ENCODE measurements at regions not wholly inside any gene's neighbourhood (a gene's known extent, or its start where the extent isn't known, plus 50 kb on each side); places are given as distances from the start of the nearest gene placed in this dataset.
"Not testable (repeated sequence)": the region's sequence is repeated elsewhere in the genome, so short reads cannot be mapped to it uniquely, and the experiment has no call there.

DNA sequence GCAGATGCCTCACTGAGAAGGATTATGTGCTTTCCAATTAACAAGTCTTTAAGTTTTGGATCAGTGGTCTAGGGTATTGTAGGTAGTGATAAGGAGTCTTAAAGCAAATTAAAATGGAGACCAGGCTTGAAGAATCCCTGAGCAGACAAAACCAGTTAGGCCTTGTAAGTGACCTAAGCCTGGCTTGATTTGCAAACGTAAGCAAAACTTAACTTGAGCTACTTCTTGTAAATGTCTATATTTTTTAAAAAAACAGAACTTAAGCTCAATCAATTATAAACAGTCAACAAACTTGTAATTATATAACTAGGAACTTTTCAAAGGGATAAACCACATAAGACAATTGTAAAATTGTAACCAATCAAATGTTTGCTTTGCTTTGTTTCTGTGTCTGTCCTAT lies 72.7 kb upstream of the NALF2 start:
- FAIRE-seq, result no peak
- WGBS, 3 donors, result 58 to 68% (median 65%) methylated on average over 1 of the region's 1 CpG
- no peaks in the 10 kb centered on the region for H3K4me1 ChIP-seq (ENCODE audit: control insufficient read depth in 3 of 3, insufficient read depth in 2 of 3, low read depth in 1 of 3, low read length in 2 of 3)

DNA sequence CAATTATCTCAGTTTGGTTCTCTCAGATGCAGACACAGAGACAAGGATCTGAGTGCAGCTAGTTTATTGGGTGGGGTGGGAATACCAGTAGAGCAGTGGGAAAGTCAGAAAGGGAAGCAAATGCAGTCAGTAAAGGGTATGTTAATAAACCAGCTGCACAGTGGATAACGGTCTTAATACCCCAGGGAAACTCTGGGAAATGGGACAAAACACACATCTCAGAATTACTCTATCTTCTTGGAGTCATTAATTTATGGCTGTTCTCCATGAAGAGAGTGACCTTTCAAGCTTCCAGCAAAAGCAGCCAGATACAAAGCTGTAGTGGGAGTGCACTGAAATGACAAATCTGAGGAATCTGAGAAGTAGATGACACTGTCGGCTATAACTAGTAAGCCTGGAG lies 73.3 kb upstream of the NALF2 start:
- no peaks in the 10 kb centered on the region for H3K9me3 ChIP-seq (ENCODE audit: control insufficient read depth in 2 of 2, insufficient read depth in 1 of 2, low read depth in 1 of 2, low read length in 1 of 2)
- 48 to 86% (median 61%) methylated on average over 2 of the region's 2 CpGs for WGBS, 3 donors
- H3K4me3 ChIP-seq (ENCODE audit: low read depth in 1 of 3, low read length in 3 of 3), result no peak overlapping the region
- no peaks in the 10 kb centered on the region for H3K4me1 ChIP-seq (ENCODE audit: control insufficient read depth in 3 of 3, insufficient read depth in 2 of 3, low read depth in 1 of 3, low read length in 2 of 3)
- H3K27me3 ChIP-seq (ENCODE audit: control insufficient read depth in 3 of 3, insufficient read depth in 3 of 3, low read length in 3 of 3), result peaks cover 0 to 5% (median 0%) of the 10 kb centered on the region in 3 donors
- no peak overlapping the region for H3K27ac ChIP-seq (ENCODE audit: low read depth in 1 of 3, low read length in 2 of 3)
- no peaks in the 10 kb centered on the region for H3K36me3 ChIP-seq (ENCODE audit: control insufficient read depth in 3 of 3, insufficient read depth in 2 of 3, low read depth in 1 of 3, low read length in 3 of 3)
- FAIRE-seq (no peak), DNase-seq (no peak)

More for the DNA sequence above, 72.7 kb upstream of the NALF2 start:
- DNase-seq, result no peak
- Histone ChIP-seq H3K27me3 (ENCODE audit: control insufficient read depth in 3 of 3, insufficient read depth in 3 of 3, low read length in 3 of 3) (peaks cover 0 to 5% (median 0%) of the 10 kb centered on the region in 3 donors), H3K36me3 (ENCODE audit: control insufficient read depth in 3 of 3, insufficient read depth in 2 of 3, low read depth in 1 of 3, low read length in 3 of 3) (no peaks in the 10 kb centered on the region), H3K27ac (ENCODE audit: low read depth in 1 of 3, low read length in 2 of 3) (no peak overlapping the region), H3K4me3 (ENCODE audit: low read depth in 1 of 3, low read length in 3 of 3) (no peak overlapping the region), H3K9me3 (ENCODE audit: control insufficient read depth in 2 of 2, insufficient read depth in 1 of 2, low read depth in 1 of 2, low read length in 1 of 2) (no peaks in the 10 kb centered on the region)

DNA sequence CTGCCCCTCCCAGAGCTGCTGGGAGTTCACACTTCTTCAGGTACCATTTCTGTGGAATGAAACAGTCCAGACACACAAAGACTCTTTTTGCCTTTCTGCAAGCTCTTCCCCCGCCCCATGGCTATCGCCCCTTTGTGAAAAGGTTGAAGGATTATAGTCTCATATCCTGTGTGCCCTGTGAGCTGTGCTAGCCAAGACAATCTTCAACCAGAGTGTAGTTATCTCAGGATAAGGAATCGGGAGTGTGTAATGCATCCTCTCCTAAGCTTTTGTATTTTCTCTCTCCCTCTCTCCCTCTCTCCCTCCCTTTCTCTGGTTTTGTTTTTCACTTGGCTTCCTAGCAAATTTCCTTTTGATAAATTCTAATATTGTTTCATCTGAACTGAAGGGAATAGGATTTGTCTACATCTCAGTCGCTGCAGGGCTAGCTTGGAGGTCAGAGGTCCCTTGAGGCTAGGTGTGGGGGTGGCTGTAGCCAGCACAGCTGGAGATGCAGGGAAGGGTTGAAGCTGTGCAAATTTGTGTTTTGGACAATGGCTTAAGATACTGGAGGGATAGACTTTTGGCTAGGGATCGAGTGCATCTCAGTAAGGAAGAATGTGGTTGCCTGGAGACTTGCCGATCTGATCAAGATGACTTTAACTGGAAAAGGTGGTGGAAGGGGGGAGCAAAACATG lies 74.6 kb upstream of the NALF2 start:
- Histone ChIP-seq H3K4me3 (ENCODE audit: low read depth in 1 of 3, low read length in 3 of 3) (no peak overlapping the region), H3K36me3 (ENCODE audit: control insufficient read depth in 3 of 3, insufficient read depth in 2 of 3, low read depth in 1 of 3, low read length in 3 of 3) (no peaks in the 10 kb centered on the region), H3K27ac (ENCODE audit: low read depth in 1 of 3, low read length in 2 of 3) (no peak overlapping the region), H3K4me1 (ENCODE audit: control insufficient read depth in 3 of 3, insufficient read depth in 2 of 3, low read depth in 1 of 3, low read length in 2 of 3) (no peaks in the 10 kb centered on the region), H3K9me3 (ENCODE audit: control insufficient read depth in 2 of 2, insufficient read depth in 1 of 2, low read depth in 1 of 2, low read length in 1 of 2) (no peaks in the 10 kb centered on the region), H3K27me3 (ENCODE audit: control insufficient read depth in 3 of 3, insufficient read depth in 3 of 3, low read length in 3 of 3) (peaks cover 0 to 5% (median 0%) of the 10 kb centered on the region in 3 donors)
- no peak for DNase-seq
- WGBS, 3 donors, result 25 to 52% (median 41%) methylated on average over 6 of the region's 6 CpGs
- FAIRE-seq, result no peak

DNA sequence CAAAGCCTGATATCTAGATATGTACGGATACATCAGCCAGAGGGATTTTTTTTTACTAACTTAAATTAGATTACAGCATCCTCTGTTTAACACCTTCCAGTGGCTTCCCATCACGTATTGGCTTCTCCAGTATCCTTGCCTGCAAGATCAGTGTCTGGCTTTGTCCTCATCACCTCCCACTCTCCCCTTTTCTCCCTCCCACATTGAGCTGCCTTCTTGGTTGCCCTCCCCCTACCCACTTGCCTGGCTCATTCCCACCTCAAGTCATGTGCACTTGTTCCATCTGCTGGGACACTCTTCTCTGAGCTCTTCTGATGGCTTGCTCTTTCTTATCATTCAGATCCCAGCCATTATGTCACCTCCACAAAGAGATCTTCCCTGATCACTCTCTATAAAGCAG lies 75.9 kb upstream of the NALF2 start:
- DNase-seq (no peak), FAIRE-seq (no peak)
- H3K27me3 ChIP-seq (ENCODE audit: control insufficient read depth in 3 of 3, insufficient read depth in 3 of 3, low read length in 3 of 3), result peaks cover 0 to 5% (median 0%) of the 10 kb centered on the region in 3 donors
- no peaks in the 10 kb centered on the region for H3K4me1 ChIP-seq (ENCODE audit: control insufficient read depth in 3 of 3, insufficient read depth in 2 of 3, low read depth in 1 of 3, low read length in 2 of 3)
- WGBS, 3 donors, result 48 to 67% (median 49%) methylated on average over 2 of the region's 2 CpGs
- H3K36me3 ChIP-seq (ENCODE audit: control insufficient read depth in 3 of 3, insufficient read depth in 2 of 3, low read depth in 1 of 3, low read length in 3 of 3), result no peaks in the 10 kb centered on the region
- H3K27ac ChIP-seq (ENCODE audit: low read depth in 1 of 3, low read length in 2 of 3), result no peak overlapping the region
- H3K4me3 ChIP-seq (ENCODE audit: low read depth in 1 of 3, low read length in 3 of 3), result no peak overlapping the region
- no peaks in the 10 kb centered on the region for H3K9me3 ChIP-seq (ENCODE audit: control insufficient read depth in 2 of 2, insufficient read depth in 1 of 2, low read depth in 1 of 2, low read length in 1 of 2)

DNA sequence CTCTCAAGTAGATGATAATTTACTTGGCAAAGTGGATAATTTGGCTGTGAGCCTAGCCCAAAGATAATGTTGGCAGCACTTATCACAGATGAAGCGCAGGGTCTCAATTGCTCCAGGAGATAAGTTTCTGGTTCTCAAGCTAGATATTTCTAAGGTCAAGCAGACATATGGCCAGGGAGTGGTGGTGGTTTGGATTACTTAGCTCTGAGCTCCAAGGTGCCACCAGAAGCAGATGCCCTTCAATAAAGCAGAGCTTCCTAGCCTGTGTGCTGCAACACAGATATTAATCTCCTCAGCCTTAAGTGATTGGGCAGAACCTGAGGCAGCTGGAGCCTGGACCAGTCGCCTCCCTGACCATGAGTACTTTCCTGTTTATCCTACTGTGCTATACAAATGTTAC lies 79.2 kb upstream of the NALF2 start:
- FAIRE-seq (no peak), DNase-seq (no peak)
- no peaks in the 10 kb centered on the region for H3K9me3 ChIP-seq (ENCODE audit: control insufficient read depth in 2 of 2, insufficient read depth in 1 of 2, low read depth in 1 of 2, low read length in 1 of 2)
- H3K27ac ChIP-seq (ENCODE audit: low read depth in 1 of 3, low read length in 2 of 3), result no peak overlapping the region
- 38 to 58% (median 43%) methylated on average over 2 of the region's 2 CpGs for WGBS, 3 donors
- no peaks in the 10 kb centered on the region for H3K4me1 ChIP-seq (ENCODE audit: control insufficient read depth in 3 of 3, insufficient read depth in 2 of 3, low read depth in 1 of 3, low read length in 2 of 3)
- no peaks in the 10 kb centered on the region for H3K36me3 ChIP-seq (ENCODE audit: control insufficient read depth in 3 of 3, insufficient read depth in 2 of 3, low read depth in 1 of 3, low read length in 3 of 3)
- no peak overlapping the region for H3K4me3 ChIP-seq (ENCODE audit: low read depth in 1 of 3, low read length in 3 of 3)
- peaks cover 0 to 5% (median 0%) of the 10 kb centered on the region in 3 donors for H3K27me3 ChIP-seq (ENCODE audit: control insufficient read depth in 3 of 3, insufficient read depth in 3 of 3, low read length in 3 of 3)

DNA sequence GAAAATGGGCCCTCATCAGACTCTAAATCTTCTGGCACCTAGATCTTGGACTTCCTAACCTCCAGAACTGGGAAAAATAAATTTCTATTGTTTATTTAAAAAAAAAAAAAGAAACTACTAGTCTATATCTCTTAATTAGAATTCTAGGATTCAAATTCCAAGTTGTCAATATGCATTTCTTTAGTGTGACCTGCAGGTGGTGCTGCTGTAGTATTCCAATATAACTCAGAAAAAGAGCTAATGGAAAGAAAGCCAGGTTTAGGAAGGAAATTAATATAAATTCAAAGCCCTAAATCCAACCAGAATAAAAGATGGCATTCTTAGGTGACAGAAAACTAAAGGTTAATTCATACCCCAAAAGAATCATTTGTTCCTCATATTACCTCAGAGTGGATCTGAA lies 80.0 kb upstream of the NALF2 start:
- Histone ChIP-seq H3K27me3 (ENCODE audit: control insufficient read depth in 3 of 3, insufficient read depth in 3 of 3, low read length in 3 of 3) (peaks cover 0 to 3% (median 0%) of the 10 kb centered on the region in 3 donors), H3K4me3 (ENCODE audit: low read depth in 1 of 3, low read length in 3 of 3) (no peak overlapping the region), H3K36me3 (ENCODE audit: control insufficient read depth in 3 of 3, insufficient read depth in 2 of 3, low read depth in 1 of 3, low read length in 3 of 3) (no peaks in the 10 kb centered on the region), H3K4me1 (ENCODE audit: control insufficient read depth in 3 of 3, insufficient read depth in 2 of 3, low read depth in 1 of 3, low read length in 2 of 3) (no peaks in the 10 kb centered on the region), H3K27ac (ENCODE audit: low read depth in 1 of 3, low read length in 2 of 3) (no peak overlapping the region), H3K9me3 (ENCODE audit: control insufficient read depth in 2 of 2, insufficient read depth in 1 of 2, low read depth in 1 of 2, low read length in 1 of 2) (no peaks in the 10 kb centered on the region)
- DNase-seq (peak in 1 of 2 donors; percentile 2), FAIRE-seq (peak; percentile 49)

DNA sequence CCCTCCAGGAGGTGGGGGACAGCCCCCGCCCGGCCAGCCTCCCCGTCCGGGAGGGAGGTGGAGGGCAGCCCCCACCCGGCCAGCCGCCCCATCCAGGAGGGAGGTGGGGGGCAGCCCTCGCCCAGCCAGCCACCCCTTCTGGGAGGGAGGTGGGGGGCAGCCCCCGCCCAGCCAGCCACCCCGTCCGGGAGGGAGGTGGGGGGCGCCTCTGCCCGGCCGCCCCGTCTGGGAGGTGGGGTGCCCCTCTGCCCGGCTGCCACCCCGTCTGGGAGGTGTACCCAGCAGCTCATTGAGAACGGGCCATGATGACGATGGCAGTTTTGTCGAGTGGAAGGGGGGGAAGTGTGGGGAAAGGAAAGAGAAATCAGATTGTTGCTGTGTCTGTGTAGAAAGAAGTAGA lies 81.9 kb upstream of the NALF2 start:
- H3K27me3 ChIP-seq (ENCODE audit: control insufficient read depth in 3 of 3, insufficient read depth in 3 of 3, low read length in 3 of 3); DNase-seq; H3K27ac ChIP-seq (ENCODE audit: low read depth in 1 of 3, low read length in 2 of 3); H3K4me1 ChIP-seq (ENCODE audit: control insufficient read depth in 3 of 3, insufficient read depth in 2 of 3, low read depth in 1 of 3, low read length in 2 of 3); FAIRE-seq; H3K4me3 ChIP-seq (ENCODE audit: low read depth in 1 of 3, low read length in 3 of 3); H3K36me3 ChIP-seq (ENCODE audit: control insufficient read depth in 3 of 3, insufficient read depth in 2 of 3, low read depth in 1 of 3, low read length in 3 of 3); H3K9me3 ChIP-seq (ENCODE audit: control insufficient read depth in 2 of 2, insufficient read depth in 1 of 2, low read depth in 1 of 2, low read length in 1 of 2): not testable (repeated sequence)
- WGBS, 3 donors, result 90 to 98% (median 93%) methylated on average over 9 to 18 of the region's 19 CpGs

DNA sequence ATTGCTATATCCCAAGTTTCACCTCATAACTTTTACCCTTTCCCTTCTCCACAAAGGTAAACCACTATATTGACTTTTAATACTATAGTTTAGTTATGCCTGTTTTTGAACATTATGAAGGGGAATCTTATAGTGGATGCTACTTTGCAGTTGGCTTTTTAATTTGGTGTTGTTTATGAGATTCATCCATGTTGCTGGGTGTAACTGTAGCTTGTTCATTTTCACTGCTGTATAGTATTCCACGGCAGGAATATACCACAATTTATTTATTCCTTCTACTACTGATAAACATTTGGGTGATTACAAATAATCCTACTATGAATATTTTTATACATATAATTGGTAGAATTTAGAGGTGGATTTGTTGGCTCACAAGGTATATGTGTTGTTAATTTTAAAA lies 88.4 kb upstream of the NALF2 start:
- whole genome bisulfite sequencing, 3 donors, result 98 to 100% (median 100%) methylated on average over 1 of the region's 1 CpG
- H3K27me3 ChIP-seq (ENCODE audit: control insufficient read depth in 3 of 3, insufficient read depth in 3 of 3, low read length in 3 of 3), result no peaks in the 10 kb centered on the region
- no peak for FAIRE-seq
- H3K4me3 ChIP-seq (ENCODE audit: low read depth in 1 of 3, low read length in 3 of 3), result no peak overlapping the region
- no peak for DNase-seq
- H3K9me3 ChIP-seq (ENCODE audit: control insufficient read depth in 2 of 2, insufficient read depth in 1 of 2, low read depth in 1 of 2, low read length in 1 of 2), result no peaks in the 10 kb centered on the region
- no peaks in the 10 kb centered on the region for H3K36me3 ChIP-seq (ENCODE audit: control insufficient read depth in 3 of 3, insufficient read depth in 2 of 3, low read depth in 1 of 3, low read length in 3 of 3)
- no peaks in the 10 kb centered on the region for H3K4me1 ChIP-seq (ENCODE audit: control insufficient read depth in 3 of 3, insufficient read depth in 2 of 3, low read depth in 1 of 3, low read length in 2 of 3)
- H3K27ac ChIP-seq (ENCODE audit: low read depth in 1 of 3, low read length in 2 of 3), result no peak overlapping the region

DNA sequence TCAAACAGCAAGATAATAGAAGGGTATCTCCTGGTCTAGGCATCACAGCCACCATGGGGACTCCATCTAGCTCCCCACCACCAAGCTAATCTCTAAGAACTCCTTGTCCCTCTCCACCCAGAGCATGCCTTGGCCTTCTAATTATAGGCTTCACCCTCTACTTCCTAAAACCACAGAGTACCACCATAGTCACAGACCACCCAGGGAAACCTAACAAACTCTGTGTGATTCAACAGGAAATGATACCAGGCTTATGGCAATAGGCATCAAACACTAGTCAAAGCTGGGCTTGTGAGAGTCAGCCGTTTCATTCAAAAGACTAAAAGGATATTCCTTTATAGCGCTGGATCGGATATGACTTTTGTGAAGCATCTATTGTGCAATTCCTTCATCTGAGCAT lies 91.5 kb upstream of the NALF2 start:
- no peaks in the 10 kb centered on the region for H3K27me3 ChIP-seq (ENCODE audit: control insufficient read depth in 3 of 3, insufficient read depth in 3 of 3, low read length in 3 of 3)
- DNase-seq (no peak), FAIRE-seq (no peak)
- H3K36me3 ChIP-seq (ENCODE audit: control insufficient read depth in 3 of 3, insufficient read depth in 2 of 3, low read depth in 1 of 3, low read length in 3 of 3), result no peaks in the 10 kb centered on the region
- no peak overlapping the region for H3K27ac ChIP-seq (ENCODE audit: low read depth in 1 of 3, low read length in 2 of 3)
- H3K9me3 ChIP-seq (ENCODE audit: control insufficient read depth in 2 of 2, insufficient read depth in 1 of 2, low read depth in 1 of 2, low read length in 1 of 2), result no peaks in the 10 kb centered on the region
- H3K4me1 ChIP-seq (ENCODE audit: control insufficient read depth in 3 of 3, insufficient read depth in 2 of 3, low read depth in 1 of 3, low read length in 2 of 3), result no peaks in the 10 kb centered on the region
- 71 to 96% (median 91%) methylated on average over 3 of the region's 3 CpGs for WGBS, 3 donors
- no peak overlapping the region for H3K4me3 ChIP-seq (ENCODE audit: low read depth in 1 of 3, low read length in 3 of 3)
